ENCODE measurements at regions not wholly inside any gene's neighbourhood (a gene's known extent, or its start where the extent isn't known, plus 50 kb on each side); places are given as distances from the start of the nearest gene placed in this dataset.

DNA sequence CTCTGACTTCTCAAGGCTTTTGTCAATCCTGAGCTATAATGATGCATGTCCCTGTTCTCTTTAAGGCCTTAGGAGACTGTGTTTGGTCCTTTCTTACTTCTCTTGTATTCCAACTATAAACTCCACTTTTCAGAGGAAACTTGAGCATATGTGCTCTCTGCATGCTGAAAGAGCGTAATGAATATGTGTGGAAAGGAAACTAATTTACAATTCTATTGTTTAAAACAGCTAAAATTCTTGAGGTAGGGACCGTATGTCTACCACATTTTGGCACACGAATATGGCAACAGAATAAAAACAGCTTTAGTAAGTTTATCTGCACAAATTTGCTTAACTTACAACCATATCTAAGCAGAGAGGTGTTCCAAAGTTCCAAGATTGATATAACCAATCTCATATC, 242.0 kb upstream of the DCBLD2 start:
- DNase-seq (ENCODE audit: low spot score, unreplicated experiment): no peak
- H3K36me3 Mint-ChIP-seq (ENCODE audit: insufficient read depth): no peaks in the 10 kb centered on the region
- TF ChIP-seq, protein P1, sequence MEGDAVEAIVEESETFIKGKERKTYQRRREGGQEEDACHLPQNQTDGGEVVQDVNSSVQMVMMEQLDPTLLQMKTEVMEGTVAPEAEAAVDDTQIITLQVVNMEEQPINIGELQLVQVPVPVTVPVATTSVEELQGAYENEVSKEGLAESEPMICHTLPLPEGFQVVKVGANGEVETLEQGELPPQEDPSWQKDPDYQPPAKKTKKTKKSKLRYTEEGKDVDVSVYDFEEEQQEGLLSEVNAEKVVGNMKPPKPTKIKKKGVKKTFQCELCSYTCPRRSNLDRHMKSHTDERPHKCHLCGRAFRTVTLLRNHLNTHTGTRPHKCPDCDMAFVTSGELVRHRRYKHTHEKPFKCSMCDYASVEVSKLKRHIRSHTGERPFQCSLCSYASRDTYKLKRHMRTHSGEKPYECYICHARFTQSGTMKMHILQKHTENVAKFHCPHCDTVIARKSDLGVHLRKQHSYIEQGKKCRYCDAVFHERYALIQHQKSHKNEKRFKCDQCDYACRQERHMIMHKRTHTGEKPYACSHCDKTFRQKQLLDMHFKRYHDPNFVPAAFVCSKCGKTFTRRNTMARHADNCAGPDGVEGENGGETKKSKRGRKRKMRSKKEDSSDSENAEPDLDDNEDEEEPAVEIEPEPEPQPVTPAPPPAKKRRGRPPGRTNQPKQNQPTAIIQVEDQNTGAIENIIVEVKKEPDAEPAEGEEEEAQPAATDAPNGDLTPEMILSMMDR (IDR thresholded peaks at IDR 0.05; ENCODE audit: unreplicated experiment): no peak
- H3K27ac Mint-ChIP-seq: no peak overlapping the region
- no peaks in the 10 kb centered on the region for H3K4me1 Mint-ChIP-seq (ENCODE audit: low read depth)
- H3K4me3 Mint-ChIP-seq (ENCODE audit: low read depth): no peak overlapping the region
- no peaks in the 10 kb centered on the region for H3K27me3 Mint-ChIP-seq
- peaks cover 9% of the 10 kb centered on the region for H3K9me3 Mint-ChIP-seq (ENCODE audit: low read depth)

- Mint-ChIP-seq H3K27ac (no peak overlapping the region), H3K9me3 (ENCODE audit: low read depth) (peaks cover 6% of the 10 kb centered on the region), H3K27me3 (no peaks in the 10 kb centered on the region), H3K4me3 (ENCODE audit: low read depth) (no peak overlapping the region), H3K36me3 (ENCODE audit: insufficient read depth) (no peaks in the 10 kb centered on the region), H3K4me1 (ENCODE audit: low read depth) (no peaks in the 10 kb centered on the region)
- TF ChIP-seq, protein P1 (IDR thresholded peaks at IDR 0.05; ENCODE audit: unreplicated experiment): no peak
- DNase-seq (ENCODE audit: low spot score, unreplicated experiment): no peak
These were observed 233.5 kb upstream of the DCBLD2 start for GRCh38 chr3:99134986-99135385.

DNA sequence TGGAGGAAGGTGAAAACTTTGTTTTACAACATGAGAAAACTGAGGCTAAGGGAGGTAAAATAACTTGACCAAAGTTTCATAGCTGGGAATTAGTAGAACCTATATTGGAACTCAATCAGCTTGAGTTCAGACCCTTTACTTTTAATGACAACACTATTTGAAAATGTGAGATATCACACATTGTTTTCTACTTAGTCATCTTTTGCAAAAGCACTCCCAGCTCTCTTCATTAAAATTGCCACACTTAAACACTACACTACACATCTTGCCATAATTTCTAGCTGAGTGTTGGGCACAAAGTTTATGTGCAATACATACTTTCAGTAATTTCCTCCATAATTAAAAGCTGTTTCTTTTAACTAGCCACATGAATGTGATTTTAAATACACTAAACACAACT, 230.4 kb upstream of the DCBLD2 start:
- Mint-ChIP-seq H3K27me3 (no peaks in the 10 kb centered on the region), H3K9me3 (ENCODE audit: low read depth) (no peaks in the 10 kb centered on the region), H3K4me1 (ENCODE audit: low read depth) (no peaks in the 10 kb centered on the region), H3K36me3 (ENCODE audit: insufficient read depth) (no peaks in the 10 kb centered on the region), H3K27ac (no peak overlapping the region), H3K4me3 (ENCODE audit: low read depth) (no peak overlapping the region)
- DNase-seq (ENCODE audit: low spot score, unreplicated experiment): no peak
- TF ChIP-seq, protein P1 (IDR thresholded peaks at IDR 0.05; ENCODE audit: unreplicated experiment): no peak

DNA sequence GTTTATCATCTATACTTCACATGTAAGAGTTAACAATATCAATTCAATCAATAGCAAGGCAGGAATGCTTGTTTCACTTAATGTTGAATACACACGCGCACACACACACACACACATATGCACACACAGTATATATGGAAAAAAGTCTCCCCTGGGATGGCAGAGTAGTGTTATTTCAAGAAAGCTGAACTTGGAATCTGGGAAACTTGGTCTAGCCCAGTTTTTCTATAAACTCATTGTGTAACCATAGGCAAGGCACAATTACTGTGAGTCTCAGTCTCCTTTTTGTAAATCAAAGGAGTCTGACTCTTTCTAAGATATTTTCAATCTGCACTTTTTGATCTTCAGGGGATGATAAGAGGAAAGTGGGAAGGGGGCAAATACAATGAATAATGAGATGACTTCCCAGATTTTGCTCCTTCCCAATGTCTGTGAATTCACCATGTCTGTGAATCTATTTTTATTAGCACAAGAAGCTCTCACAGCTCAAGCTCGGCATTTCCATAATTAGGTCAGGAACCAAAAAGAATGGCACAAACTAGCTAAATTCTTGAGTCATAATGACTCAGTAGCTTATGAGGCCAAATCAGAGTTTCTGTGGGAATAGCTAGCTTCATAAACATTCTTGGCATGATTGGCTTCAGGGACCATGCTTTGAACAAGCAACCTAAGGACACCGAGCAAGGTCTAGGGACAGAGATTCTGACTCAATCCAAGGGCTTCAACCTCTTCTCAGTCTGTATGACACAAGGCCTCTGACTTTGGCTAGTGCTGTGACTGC, 227.4 kb upstream of the DCBLD2 start:
- H3K4me3 Mint-ChIP-seq (ENCODE audit: low read depth): no peak overlapping the region
- H3K36me3 Mint-ChIP-seq (ENCODE audit: insufficient read depth): no peaks in the 10 kb centered on the region

DNA sequence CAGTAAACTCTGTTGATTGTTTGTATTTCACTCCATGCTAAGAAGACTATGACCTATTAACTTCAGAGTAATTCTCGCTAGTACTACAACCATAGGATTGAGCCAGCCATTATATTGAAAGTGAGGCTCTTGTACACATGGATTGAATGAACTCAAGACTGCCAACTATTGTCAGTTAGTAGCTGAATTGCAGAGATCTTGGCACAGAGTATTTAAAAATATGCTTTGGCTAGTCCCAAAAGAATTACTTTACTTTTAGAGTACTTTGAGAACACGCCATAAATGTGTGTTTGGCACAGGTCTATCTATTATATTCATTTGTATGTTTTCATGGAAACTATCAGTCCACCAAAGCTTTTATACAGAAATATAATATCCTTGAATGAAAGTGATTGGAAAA, 226.7 kb upstream of the DCBLD2 start:
- Mint-ChIP-seq H3K4me3 (ENCODE audit: low read depth) (no peak overlapping the region), H3K9me3 (ENCODE audit: low read depth) (no peaks in the 10 kb centered on the region), H3K27me3 (no peaks in the 10 kb centered on the region), H3K4me1 (ENCODE audit: low read depth) (peaks cover 3% of the 10 kb centered on the region), H3K27ac (no peak overlapping the region), H3K36me3 (ENCODE audit: insufficient read depth) (no peaks in the 10 kb centered on the region)
- no peak for DNase-seq (ENCODE audit: low spot score, unreplicated experiment)
- TF ChIP-seq, protein P1 (IDR thresholded peaks at IDR 0.05; ENCODE audit: unreplicated experiment): no peak

More for the DNA sequence above, 227.4 kb upstream of the DCBLD2 start:
- H3K4me1 Mint-ChIP-seq (ENCODE audit: low read depth): peaks cover 3% of the 10 kb centered on the region
- H3K9me3 Mint-ChIP-seq (ENCODE audit: low read depth): no peaks in the 10 kb centered on the region
- no peaks in the 10 kb centered on the region for H3K27me3 Mint-ChIP-seq
- DNase-seq (ENCODE audit: low spot score, unreplicated experiment): no peak
- TF ChIP-seq, protein P1 (IDR thresholded peaks at IDR 0.05; ENCODE audit: unreplicated experiment): no peak
- H3K27ac Mint-ChIP-seq: no peak overlapping the region

Measured in progenitor cell of endocrine pancreas (in vitro differentiated cells).